Heart left ventricle (tissue), 16 donors: ENCODE measurements at regions not wholly inside any gene's neighbourhood (a gene's known extent, or its start where the extent isn't known, plus 50 kb on each side); places are given as distances from the start of the nearest gene placed in this dataset.

ENCODE experiments used
- ATAC-seq, 4 donors: fragments of 200-7000 bp; cut with Tn5 transposase; one replicate each; pipeline ENCODE4 v1.9.1; 2020 to 2022; ENCODE audit warnings: moderate library complexity in 4 of 4, mild to moderate bottlenecking in 3 of 4, moderate number of reproducible peaks in 1 of 4
- DNase-seq, 5 donors: peaks; one replicate each; pipeline ENCODE4 v3.0.0-alpha.2; 2020
- H3K27ac ChIP-seq, 12 donors: fragments of 200-600 bp; sonication (generic) in 4 of 12; one replicate each; pipeline versions ENCODE4 v1.5.0 to v1.8.0; 2016 to 2022; ENCODE audit warnings: mild to moderate bottlenecking in 2 of 12
- H3K27me3 ChIP-seq, 9 donors: fragments of 200-600 bp; sonication (generic) in 2 of 9; one replicate each; pipeline versions ENCODE4 v1.5.1 to v1.8.0; 2016 to 2022; ENCODE audit warnings: mild to moderate bottlenecking in 3 of 9
- H3K36me3 ChIP-seq, 9 donors: fragments of 200-600 bp; sonication (generic) in 2 of 9; one replicate each; pipeline versions ENCODE4 v1.5.0 to v1.8.0; 2018 to 2022; ENCODE audit warnings: mild to moderate bottlenecking in 2 of 9
- H3K4me1 ChIP-seq, 12 donors: fragments of 200-600 bp; sonication (generic) in 4 of 12; one replicate each; pipeline versions ENCODE4 v1.5.0 to v1.8.0; 2016 to 2022; ENCODE audit warnings: mild to moderate bottlenecking in 3 of 12
- H3K4me3 ChIP-seq, 12 donors: fragments of 200-600 bp; sonication (generic) in 4 of 12; one replicate each; pipeline versions ENCODE4 v1.5.0 to v1.8.0; 2017 to 2022; ENCODE audit warnings: mild to moderate bottlenecking in 9 of 12, moderate library complexity in 4 of 12
- H3K9me3 ChIP-seq, 12 donors: fragments of 200-600 bp; sonication (generic) in 4 of 12; one replicate each; pipeline versions ENCODE4 v1.5.0 to v1.8.0; 2016 to 2022; ENCODE audit warnings: mild to moderate bottlenecking in 1 of 12
- POLR2A ChIP-seq, 2 donors: fragments of 450-650 bp; IDR thresholded peaks; one replicate each; pipeline ENCODE4 v1.6.1; 2017; ENCODE audit warnings: antibody characterized with exemption in 2 of 2, mild to moderate bottlenecking in 2 of 2, moderate library complexity in 2 of 2
- WGBS, 4 donors: extraction: QIAGEN DNeasy Blood & Tissue Kit in 2 of 4; methylation state at CpG; one replicate each; pipeline versions ENCODE4 v1.1.5 to v1.1.7; 2013 to 2018; 5-methylcytosine and 5-hydroxymethylcytosine counted together
- intact Hi-C, 10 donors: fragments of 100-400 bp; cut with DNase I; formaldehyde crosslinking; loops; one replicate each; pipeline versions ENCODE4 v1.11.1 to v1.14.2; 2022
- TF ChIP-seq, protein P1 (sequence below), 12 donors: fragments of 200-600 bp; sonication (generic) in 4 of 12; IDR thresholded peaks; one replicate each; pipeline versions ENCODE4 v1.5.0 to v1.8.0; 2018 to 2022; ENCODE audit warnings: antibody characterized with exemption in 12 of 12, mild to moderate bottlenecking in 5 of 12
- donor health status: ischemic (EF 13 %, LVEDD 7.1; RV severe dilation, severe dysfunction).
- donor health status: healthy with polysubstance abuse.
- donor health status: DM: no; HTN: yes; CAD: no.
- donor health status: DM: no; HTN: no; CAD: no.
- donor health status: ischemic (EF 25% LVEDD 6.9; RV normal size, moderate dysfunction).
- donor health status: ischemic (EF 25% LVEDD 5.7; RV mildly dilated, moderate dysfunction).
- donor health status: healthy.
- donor health status: DM: yes; HTN: yes; CAD: no.
- donor health status: ischemic (EF 35%, LVEDD 5.7; RV mildly dilated, moderate dysfunction).
- donor health status: nonischemic (EF 11% LVEDD 7.7; RV severe dilation, severe dysfunction).
- donor health status: DM: yes; HTN: yes; CAD: no.
- donor health status: PGD.
- donor health status: ischemic (EF 29% LVEDD 5.4; RV normal size, mild dysfunction).
- donor health status: nonischemic (EF 23%, LVEDD 6.1; RV moderate dilation, normal function).

DNA sequence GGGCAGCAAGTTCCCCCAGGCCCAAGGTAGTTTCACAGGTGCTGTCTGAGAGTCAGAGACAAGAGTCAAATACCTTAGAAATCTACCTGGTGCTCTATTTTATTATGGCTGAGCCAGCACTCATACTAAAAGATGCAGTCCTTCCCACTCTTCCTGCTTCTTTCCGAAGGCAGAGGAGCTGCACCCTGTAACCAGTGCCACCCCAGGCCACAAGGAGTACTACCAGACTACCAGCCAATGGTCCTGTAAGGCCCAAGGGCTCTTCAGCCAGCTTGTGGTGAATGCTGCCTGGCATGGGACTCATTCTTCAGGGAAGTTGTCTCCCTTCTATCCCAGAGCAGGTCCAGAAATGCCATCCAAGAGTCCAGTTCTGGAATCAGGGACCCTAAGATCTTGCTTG is 203.8 kb upstream of the DUSP10 start:
- no peak for TF ChIP-seq POLR2A (IDR thresholded peaks at IDR 0.05)
- TF ChIP-seq, protein P1, sequence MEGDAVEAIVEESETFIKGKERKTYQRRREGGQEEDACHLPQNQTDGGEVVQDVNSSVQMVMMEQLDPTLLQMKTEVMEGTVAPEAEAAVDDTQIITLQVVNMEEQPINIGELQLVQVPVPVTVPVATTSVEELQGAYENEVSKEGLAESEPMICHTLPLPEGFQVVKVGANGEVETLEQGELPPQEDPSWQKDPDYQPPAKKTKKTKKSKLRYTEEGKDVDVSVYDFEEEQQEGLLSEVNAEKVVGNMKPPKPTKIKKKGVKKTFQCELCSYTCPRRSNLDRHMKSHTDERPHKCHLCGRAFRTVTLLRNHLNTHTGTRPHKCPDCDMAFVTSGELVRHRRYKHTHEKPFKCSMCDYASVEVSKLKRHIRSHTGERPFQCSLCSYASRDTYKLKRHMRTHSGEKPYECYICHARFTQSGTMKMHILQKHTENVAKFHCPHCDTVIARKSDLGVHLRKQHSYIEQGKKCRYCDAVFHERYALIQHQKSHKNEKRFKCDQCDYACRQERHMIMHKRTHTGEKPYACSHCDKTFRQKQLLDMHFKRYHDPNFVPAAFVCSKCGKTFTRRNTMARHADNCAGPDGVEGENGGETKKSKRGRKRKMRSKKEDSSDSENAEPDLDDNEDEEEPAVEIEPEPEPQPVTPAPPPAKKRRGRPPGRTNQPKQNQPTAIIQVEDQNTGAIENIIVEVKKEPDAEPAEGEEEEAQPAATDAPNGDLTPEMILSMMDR (IDR thresholded peaks at IDR 0.05), result no peak

DNA sequence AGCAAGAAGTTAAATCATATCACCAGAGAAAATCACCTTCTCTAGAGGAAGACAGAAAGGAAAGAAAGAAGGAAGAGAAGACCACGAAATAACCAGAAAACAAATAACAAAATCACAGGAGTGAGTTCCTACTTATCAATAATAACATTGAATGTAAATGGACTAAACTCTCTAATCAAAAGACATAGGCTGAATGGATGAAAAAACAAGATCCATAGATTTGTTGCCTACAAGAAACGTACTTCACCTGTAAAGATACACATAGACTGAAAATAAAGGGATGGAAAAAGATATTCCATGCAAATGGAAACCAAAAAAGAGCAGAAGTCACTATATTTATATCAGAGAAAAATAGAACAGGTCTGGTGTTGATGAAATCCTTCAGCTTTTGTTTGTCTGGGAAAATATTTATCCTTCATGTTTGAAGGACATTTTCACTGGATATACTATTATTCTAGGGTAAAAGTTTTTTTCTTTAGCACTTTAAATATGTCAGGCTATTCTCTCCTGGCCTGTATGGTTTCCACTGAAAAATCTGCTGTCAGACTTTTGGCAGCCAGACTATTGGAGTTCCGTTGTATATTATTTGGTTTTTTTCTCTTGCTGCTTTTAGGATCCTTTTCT is 202.5 kb upstream of the DUSP10 start:
- Histone ChIP-seq H3K9me3 (peaks cover 0 to 24% (median 10%) of the 10 kb centered on the region in 12 donors), H3K4me1 (no peaks in the 10 kb centered on the region), H3K27me3 (no peaks in the 10 kb centered on the region), H3K27ac (no peak overlapping the region), H3K36me3 (no peaks in the 10 kb centered on the region), H3K4me3 (no peak overlapping the region)
- intact Hi-C loops, result no loop called here
- 64 to 73% (median 68%) methylated on average over 3 of the region's 3 CpGs for WGBS, 4 donors
- TF ChIP-seq, protein P1 (IDR thresholded peaks at IDR 0.05), result no peak
- no peak for TF ChIP-seq POLR2A (IDR thresholded peaks at IDR 0.05)
- ATAC-seq, result no peak
- DNase-seq, result no peak

More for the DNA sequence above, 203.8 kb upstream of the DUSP10 start:
- ATAC-seq (no peak), DNase-seq (no peak)
- Histone ChIP-seq H3K4me3 (no peak overlapping the region), H3K36me3 (no peaks in the 10 kb centered on the region), H3K27ac (no peak overlapping the region), H3K4me1 (no peaks in the 10 kb centered on the region), H3K9me3 (peaks cover 0 to 24% (median 10%) of the 10 kb centered on the region in 12 donors), H3K27me3 (no peaks in the 10 kb centered on the region)
- 47 to 80% (median 72%) methylated on average over 1 of the region's 1 CpG for WGBS, 4 donors
- intact Hi-C loops, result no loop called here

DNA sequence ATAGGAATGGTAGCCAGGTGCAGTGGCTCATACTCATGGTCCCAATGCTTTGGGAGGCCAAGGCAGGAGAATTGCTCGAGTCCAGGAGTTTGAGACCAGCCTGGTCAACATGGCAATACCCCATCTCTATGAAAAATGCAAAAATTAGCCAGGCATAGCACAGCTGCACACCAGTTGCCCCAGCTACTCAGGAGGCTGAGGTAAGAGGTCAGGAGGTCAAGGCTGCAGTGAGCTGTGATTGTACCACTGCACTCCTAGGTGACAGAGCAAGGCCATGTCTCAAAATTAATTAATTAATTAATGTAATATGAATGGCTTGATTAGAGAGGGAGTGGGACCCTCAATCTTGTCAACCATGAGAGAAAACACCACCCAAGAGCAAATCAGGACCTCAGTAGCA is 198.7 kb upstream of the DUSP10 start:
- 68 to 88% (median 75%) methylated on average over 1 of the region's 1 CpG for WGBS, 4 donors
- TF ChIP-seq, protein P1 (IDR thresholded peaks at IDR 0.05), result no peak
- TF ChIP-seq POLR2A (IDR thresholded peaks at IDR 0.05), result no peak
- no peak for DNase-seq
- H3K9me3 ChIP-seq, result peaks cover 0 to 22% (median 10%) of the 10 kb centered on the region in 12 donors
- H3K27me3 ChIP-seq, result no peaks in the 10 kb centered on the region
- no peak overlapping the region for H3K4me3 ChIP-seq
- intact Hi-C loops, result no loop called here
- no peak for ATAC-seq
- no peaks in the 10 kb centered on the region for H3K4me1 ChIP-seq
- H3K27ac ChIP-seq, result no peak overlapping the region
- H3K36me3 ChIP-seq, result no peaks in the 10 kb centered on the region

DNA sequence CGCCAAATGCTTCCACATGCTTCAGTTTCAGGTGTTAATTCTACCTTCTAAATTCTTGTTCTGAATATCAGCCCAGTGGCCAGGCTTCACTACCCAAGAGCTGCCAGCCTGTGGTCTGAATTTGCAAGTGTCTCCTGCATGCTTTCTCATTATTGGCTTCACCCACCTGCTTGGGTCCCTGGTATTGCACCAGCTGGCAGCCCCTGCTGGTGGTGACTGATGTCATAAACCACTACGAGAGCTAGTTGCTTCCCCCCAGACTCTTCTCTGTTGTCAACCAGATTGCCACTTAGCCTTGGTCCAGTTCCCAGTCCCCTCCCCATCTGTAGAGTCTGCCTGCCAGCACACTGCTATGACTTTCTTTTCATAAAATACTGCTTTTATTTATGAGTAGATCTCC is 197.7 kb upstream of the DUSP10 start:
- intact Hi-C loops, result no loop called here
- no peaks in the 10 kb centered on the region for H3K27me3 ChIP-seq
- 56 to 67% (median 59%) methylated on average over 2 of the region's 2 CpGs for WGBS, 4 donors

More for the DNA sequence above, 197.7 kb upstream of the DUSP10 start:
- no peak overlapping the region for H3K27ac ChIP-seq
- H3K9me3 ChIP-seq, result peaks cover 0 to 17% (median 7%) of the 10 kb centered on the region in 12 donors
- no peaks in the 10 kb centered on the region for H3K36me3 ChIP-seq
- ATAC-seq (no peak), DNase-seq (no peak)
- TF ChIP-seq, protein P1 (IDR thresholded peaks at IDR 0.05), result no peak
- H3K4me1 ChIP-seq, result no peaks in the 10 kb centered on the region
- no peak overlapping the region for H3K4me3 ChIP-seq
